PC-9 (cell line): ENCODE measurements at regions not wholly inside any gene's neighbourhood (a gene's known extent, or its start where the extent isn't known, plus 50 kb on each side); places are given as distances from the start of the nearest gene placed in this dataset.

ENCODE experiments used
- EZH2 ChIP-seq: fragments of 200-600 bp; sonication (generic); IDR thresholded peaks from 2 replicates; pipeline ENCODE4 v1.8.0; 2017; ENCODE audit warnings: antibody characterized with exemption, low read depth
- TF ChIP-seq, protein P1 (sequence below): fragments of 200-600 bp; sonication (generic); conservative IDR thresholded peaks from 2 replicates; pipeline ENCODE4 v1.6.1; 2017; ENCODE audit warnings: mixed run types, antibody characterized with exemption, mild to moderate bottlenecking, moderate library complexity

DNA sequence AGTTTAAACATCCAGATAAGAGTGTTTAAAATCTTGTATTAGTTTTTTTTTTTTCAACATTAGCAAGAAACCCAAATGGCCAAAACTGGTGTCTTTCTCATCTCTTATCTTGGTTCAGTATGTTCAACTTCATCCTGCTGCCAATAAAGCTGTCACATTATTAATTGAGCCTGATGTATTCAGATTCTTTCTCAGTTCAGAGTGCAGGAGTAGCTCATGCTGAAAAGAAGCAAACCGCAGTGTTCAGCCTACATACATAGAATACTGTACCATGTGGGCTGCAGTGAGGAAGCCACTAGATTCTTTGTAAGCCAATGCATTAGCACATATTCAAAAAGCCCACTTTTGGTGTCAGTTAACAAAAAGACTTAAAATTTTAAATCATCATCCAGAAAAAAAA, 76.2 kb downstream of the C18orf54 start:
- TF ChIP-seq EZH2: no peak
- TF ChIP-seq, protein P1, sequence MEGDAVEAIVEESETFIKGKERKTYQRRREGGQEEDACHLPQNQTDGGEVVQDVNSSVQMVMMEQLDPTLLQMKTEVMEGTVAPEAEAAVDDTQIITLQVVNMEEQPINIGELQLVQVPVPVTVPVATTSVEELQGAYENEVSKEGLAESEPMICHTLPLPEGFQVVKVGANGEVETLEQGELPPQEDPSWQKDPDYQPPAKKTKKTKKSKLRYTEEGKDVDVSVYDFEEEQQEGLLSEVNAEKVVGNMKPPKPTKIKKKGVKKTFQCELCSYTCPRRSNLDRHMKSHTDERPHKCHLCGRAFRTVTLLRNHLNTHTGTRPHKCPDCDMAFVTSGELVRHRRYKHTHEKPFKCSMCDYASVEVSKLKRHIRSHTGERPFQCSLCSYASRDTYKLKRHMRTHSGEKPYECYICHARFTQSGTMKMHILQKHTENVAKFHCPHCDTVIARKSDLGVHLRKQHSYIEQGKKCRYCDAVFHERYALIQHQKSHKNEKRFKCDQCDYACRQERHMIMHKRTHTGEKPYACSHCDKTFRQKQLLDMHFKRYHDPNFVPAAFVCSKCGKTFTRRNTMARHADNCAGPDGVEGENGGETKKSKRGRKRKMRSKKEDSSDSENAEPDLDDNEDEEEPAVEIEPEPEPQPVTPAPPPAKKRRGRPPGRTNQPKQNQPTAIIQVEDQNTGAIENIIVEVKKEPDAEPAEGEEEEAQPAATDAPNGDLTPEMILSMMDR: no peak
